NOMO-1 treated with dmso at 0.1 percent for 144 hours (cell line): ENCODE measurements at regions not wholly inside any gene's neighbourhood (a gene's known extent, or its start where the extent isn't known, plus 50 kb on each side); places are given as distances from the start of the nearest gene placed in this dataset.

Experiments
- DNase-seq: peaks from one replicate; lab custom pipeline; 2025; ENCODE audit not compliant: unreplicated experiment; lab: John Stamatoyannopoulos, UW

- DNase-seq: no peak
These were observed 55.5 kb upstream of the SERP2 start for GRCh38 chr13:44318161-44318560.

GRCh38 chr13:44320611-44321010, 53.0 kb upstream of the SERP2 start:
- DNase-seq: no peak

- DNase-seq: no peak
These were observed 51.7 kb upstream of the SERP2 start for GRCh38 chr13:44321961-44322360.

GRCh38 chr13:44322928-44323327, 50.7 kb upstream of the SERP2 start:
- no peak for DNase-seq

- no peak for DNase-seq
These were observed 49.9 kb upstream of the SERP2 start for GRCh38 chr13:44323754-44324153.
